Heart left ventricle (tissue), 16 donors: ENCODE measurements at regions not wholly inside any gene's neighbourhood (a gene's known extent, or its start where the extent isn't known, plus 50 kb on each side); places are given as distances from the start of the nearest gene placed in this dataset.

Experiments
- ATAC-seq, 4 donors: fragments of 200-7000 bp; cut with Tn5 transposase; one replicate each; pipeline ENCODE4 v1.9.1; 2020 to 2022; ENCODE audit warnings: moderate library complexity in 4 of 4, mild to moderate bottlenecking in 3 of 4, moderate number of reproducible peaks in 1 of 4
- DNase-seq, 5 donors: peaks; one replicate each; pipeline ENCODE4 v3.0.0-alpha.2; 2020
- H3K27ac ChIP-seq, 12 donors: fragments of 200-600 bp; sonication (generic) in 4 of 12; one replicate each; pipeline versions ENCODE4 v1.5.0 to v1.8.0; 2016 to 2022; ENCODE audit warnings: mild to moderate bottlenecking in 2 of 12
- H3K27me3 ChIP-seq, 9 donors: fragments of 200-600 bp; sonication (generic) in 2 of 9; one replicate each; pipeline versions ENCODE4 v1.5.1 to v1.8.0; 2016 to 2022; ENCODE audit warnings: mild to moderate bottlenecking in 3 of 9
- H3K36me3 ChIP-seq, 9 donors: fragments of 200-600 bp; sonication (generic) in 2 of 9; one replicate each; pipeline versions ENCODE4 v1.5.0 to v1.8.0; 2018 to 2022; ENCODE audit warnings: mild to moderate bottlenecking in 2 of 9
- H3K4me1 ChIP-seq, 12 donors: fragments of 200-600 bp; sonication (generic) in 4 of 12; one replicate each; pipeline versions ENCODE4 v1.5.0 to v1.8.0; 2016 to 2022; ENCODE audit warnings: mild to moderate bottlenecking in 3 of 12
- H3K4me3 ChIP-seq, 12 donors: fragments of 200-600 bp; sonication (generic) in 4 of 12; one replicate each; pipeline versions ENCODE4 v1.5.0 to v1.8.0; 2017 to 2022; ENCODE audit warnings: mild to moderate bottlenecking in 9 of 12, moderate library complexity in 4 of 12
- H3K9me3 ChIP-seq, 12 donors: fragments of 200-600 bp; sonication (generic) in 4 of 12; one replicate each; pipeline versions ENCODE4 v1.5.0 to v1.8.0; 2016 to 2022; ENCODE audit warnings: mild to moderate bottlenecking in 1 of 12
- CTCF ChIP-seq, 12 donors: fragments of 200-600 bp; sonication (generic) in 4 of 12; IDR thresholded peaks; one replicate each; pipeline versions ENCODE4 v1.5.0 to v1.8.0; 2018 to 2022; ENCODE audit warnings: antibody characterized with exemption in 12 of 12, mild to moderate bottlenecking in 5 of 12
- POLR2A ChIP-seq, 2 donors: fragments of 450-650 bp; IDR thresholded peaks; one replicate each; pipeline ENCODE4 v1.6.1; 2017; ENCODE audit warnings: antibody characterized with exemption in 2 of 2, mild to moderate bottlenecking in 2 of 2, moderate library complexity in 2 of 2
- WGBS, 4 donors: extraction: QIAGEN DNeasy Blood & Tissue Kit in 2 of 4; methylation state at CpG; one replicate each; pipeline versions ENCODE4 v1.1.5 to v1.1.7; 2013 to 2018; 5-methylcytosine and 5-hydroxymethylcytosine counted together
- intact Hi-C, 10 donors: fragments of 100-400 bp; cut with DNase I; formaldehyde crosslinking; loops; one replicate each; pipeline versions ENCODE4 v1.11.1 to v1.14.2; 2022
- donor health status: ischemic (EF 13 %, LVEDD 7.1; RV severe dilation, severe dysfunction).
- donor health status: healthy with polysubstance abuse.
- donor health status: DM: no; HTN: yes; CAD: no.
- donor health status: DM: no; HTN: no; CAD: no.
- donor health status: ischemic (EF 25% LVEDD 6.9; RV normal size, moderate dysfunction).
- donor health status: ischemic (EF 25% LVEDD 5.7; RV mildly dilated, moderate dysfunction).
- donor health status: healthy.
- donor health status: DM: yes; HTN: yes; CAD: no.
- donor health status: ischemic (EF 35%, LVEDD 5.7; RV mildly dilated, moderate dysfunction).
- donor health status: nonischemic (EF 11% LVEDD 7.7; RV severe dilation, severe dysfunction).
- donor health status: DM: yes; HTN: yes; CAD: no.
- donor health status: PGD.
- donor health status: ischemic (EF 29% LVEDD 5.4; RV normal size, mild dysfunction).
- donor health status: nonischemic (EF 23%, LVEDD 6.1; RV moderate dilation, normal function).

- intact Hi-C loops: no loop called here
- no peaks in the 10 kb centered on the region for H3K9me3 ChIP-seq
- 83 to 92% (median 89%) methylated on average over 9 to 10 of the region's 10 CpGs for WGBS, 4 donors
- peaks cover 0 to 3% (median 0%) of the 10 kb centered on the region in 12 donors for H3K4me1 ChIP-seq
- DNase-seq (no peak), ATAC-seq (no peak)
- H3K27ac ChIP-seq: no peak overlapping the region
- H3K36me3 ChIP-seq: no peaks in the 10 kb centered on the region
- H3K27me3 ChIP-seq: no peaks in the 10 kb centered on the region
- TF ChIP-seq POLR2A (IDR thresholded peaks at IDR 0.05) (no peak), CTCF (IDR thresholded peaks at IDR 0.05) (no peak)
- no peak overlapping the region for H3K4me3 ChIP-seq
These were observed 81.2 kb upstream of the F3 start for GRCh38 chr1:94622757-94623156.

- no peak overlapping the region for H3K27ac ChIP-seq
- no peak overlapping the region for H3K4me3 ChIP-seq
- peaks cover 0 to 3% (median 0%) of the 10 kb centered on the region in 12 donors for H3K4me1 ChIP-seq
- no peaks in the 10 kb centered on the region for H3K9me3 ChIP-seq
- DNase-seq (no peak), ATAC-seq (no peak)
- H3K27me3 ChIP-seq: no peaks in the 10 kb centered on the region
- H3K36me3 ChIP-seq: no peaks in the 10 kb centered on the region
- TF ChIP-seq POLR2A (IDR thresholded peaks at IDR 0.05): no peak
- intact Hi-C loops: no loop called here
These were observed 80.2 kb upstream of the F3 start for GRCh38 chr1:94621802-94622201.

GRCh38 chr1:94621395-94621794 lies 79.8 kb upstream of the F3 start:
- ATAC-seq (no peak), DNase-seq (no peak)
- H3K9me3 ChIP-seq: no peaks in the 10 kb centered on the region
- H3K4me1 ChIP-seq: peaks cover 0 to 3% (median 0%) of the 10 kb centered on the region in 12 donors
- 50 to 58% (median 52%) methylated on average over 2 to 3 of the region's 3 CpGs for WGBS, 4 donors
- no peaks in the 10 kb centered on the region for H3K27me3 ChIP-seq
- intact Hi-C loops: no loop called here
- TF ChIP-seq POLR2A (IDR thresholded peaks at IDR 0.05) (no peak), CTCF (IDR thresholded peaks at IDR 0.05) (no peak)
- no peaks in the 10 kb centered on the region for H3K36me3 ChIP-seq
- no peak overlapping the region for H3K4me3 ChIP-seq
- H3K27ac ChIP-seq: no peak overlapping the region

GRCh38 chr1:94620345-94621031 lies 78.9 kb upstream of the F3 start:
- Histone ChIP-seq H3K27ac (no peak overlapping the region), H3K4me1 (peaks cover 0 to 3% (median 0%) of the 10 kb centered on the region in 12 donors), H3K36me3 (no peaks in the 10 kb centered on the region), H3K4me3 (no peak overlapping the region), H3K9me3 (no peaks in the 10 kb centered on the region), H3K27me3 (no peaks in the 10 kb centered on the region)
- DNase-seq: no peak
- ATAC-seq: no peak
- intact Hi-C loops: no loop called here
- WGBS, 4 donors: 93 to 96% (median 93%) methylated on average over 10 of the region's 10 CpGs
- TF ChIP-seq CTCF (IDR thresholded peaks at IDR 0.05) (no peak), POLR2A (IDR thresholded peaks at IDR 0.05) (no peak)

- Histone ChIP-seq H3K9me3 (no peaks in the 10 kb centered on the region), H3K27ac (no peak overlapping the region), H3K27me3 (no peaks in the 10 kb centered on the region), H3K36me3 (no peaks in the 10 kb centered on the region), H3K4me3 (no peak overlapping the region), H3K4me1 (peaks cover 0 to 7% (median 0%) of the 10 kb centered on the region in 12 donors)
- intact Hi-C loops: no loop called here
- TF ChIP-seq CTCF (IDR thresholded peaks at IDR 0.05) (no peak), POLR2A (IDR thresholded peaks at IDR 0.05) (no peak)
- 33 to 65% (median 47%) methylated on average over 1 of the region's 1 CpG for WGBS, 4 donors
- DNase-seq (no peak), ATAC-seq (no peak)
These were observed 78.2 kb upstream of the F3 start for GRCh38 chr1:94619731-94620130.
